Large intestine (tissue), 3 donors: ENCODE measurements at regions not wholly inside any gene's neighbourhood (a gene's known extent, or its start where the extent isn't known, plus 50 kb on each side); places are given as distances from the start of the nearest gene placed in this dataset.

Experiments
- DNase-seq, 2 donors: peaks; one replicate each; pipeline versions ENCODE4 v3.0.0 to v3.0.0-alpha.2; 2013
- H3K27ac ChIP-seq: one replicate; pipeline ENCODE4 v1.5.1; 2013; ENCODE audit warnings: low read length
- H3K27me3 ChIP-seq: 2 replicates; pipeline ENCODE4 v1.6.1; 2013; ENCODE audit warnings: low read length; ENCODE audit not compliant: control insufficient read depth, insufficient read depth
- H3K36me3 ChIP-seq: 2 replicates; pipeline ENCODE4 v1.6.1; 2013; ENCODE audit warnings: low read length; ENCODE audit not compliant: control insufficient read depth, insufficient read depth
- H3K4me1 ChIP-seq: one replicate; pipeline ENCODE4 v1.6.1; 2013; ENCODE audit warnings: low read length; ENCODE audit not compliant: control insufficient read depth, insufficient read depth
- H3K4me3 ChIP-seq: one replicate; pipeline ENCODE4 v1.5.1; 2013; ENCODE audit warnings: low read length
- H3K9me3 ChIP-seq: one replicate; pipeline ENCODE4 v1.6.1; 2013; ENCODE audit warnings: mild to moderate bottlenecking, low read depth, low read length, moderate library complexity; ENCODE audit not compliant: control insufficient read depth
- WGBS: methylation state at CpG from one replicate; pipeline ENCODE4 v1.1.5; 2013; ENCODE audit warnings: low lambda C conversion rate; ENCODE audit not compliant: insufficient coverage; 5-methylcytosine and 5-hydroxymethylcytosine counted together

GRCh38 chr19:28042516-28042915 lies 1170.4 kb downstream of the UQCRFS1 start:
- WGBS: 63% methylated on average over 2 of the region's 4 CpGs
- Histone ChIP-seq H3K9me3 (no peaks in the 10 kb centered on the region), H3K4me1 (no peaks in the 10 kb centered on the region), H3K27ac (no peak overlapping the region), H3K4me3 (no peak overlapping the region), H3K27me3 (no peaks in the 10 kb centered on the region), H3K36me3 (no peaks in the 10 kb centered on the region)
- no peak for DNase-seq

GRCh38 chr19:28039677-28040381 lies 1173.1 kb downstream of the UQCRFS1 start:
- no peaks in the 10 kb centered on the region for H3K9me3 ChIP-seq
- H3K4me3 ChIP-seq: no peak overlapping the region
- no peaks in the 10 kb centered on the region for H3K36me3 ChIP-seq
- no peaks in the 10 kb centered on the region for H3K27me3 ChIP-seq
- H3K27ac ChIP-seq: no peak overlapping the region
- H3K4me1 ChIP-seq: no peaks in the 10 kb centered on the region
- WGBS: no CpG with 5 or more reads among the region's 4 CpGs
- no peak for DNase-seq

DNA sequence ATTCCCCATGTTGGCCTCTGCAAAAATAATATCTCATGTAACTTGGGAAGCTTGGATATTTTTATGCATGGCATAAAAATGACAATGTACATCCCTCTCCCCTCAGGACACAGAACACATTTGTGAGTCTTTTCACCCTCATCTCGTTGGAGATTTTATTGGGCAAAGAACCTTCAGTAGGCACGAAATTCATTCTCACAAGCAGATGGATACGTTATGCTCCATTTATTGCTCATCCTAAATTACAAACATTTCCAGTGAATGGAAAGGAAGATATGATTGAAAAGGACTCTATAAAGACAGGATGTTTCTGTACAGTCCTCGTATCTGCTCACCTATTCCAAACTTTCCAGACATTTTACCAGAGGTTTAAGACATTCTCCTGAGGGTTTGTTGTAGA lies 1175.8 kb downstream of the UQCRFS1 start:
- no peak for DNase-seq
- WGBS: 80% methylated on average over 1 of the region's 4 CpGs
- Histone ChIP-seq H3K27me3 (no peaks in the 10 kb centered on the region), H3K4me1 (no peaks in the 10 kb centered on the region), H3K36me3 (no peaks in the 10 kb centered on the region), H3K27ac (no peak overlapping the region), H3K9me3 (no peaks in the 10 kb centered on the region), H3K4me3 (no peak overlapping the region)

- WGBS: 88% methylated on average over 1 of the region's 1 CpG
- H3K4me1 ChIP-seq: no peaks in the 10 kb centered on the region
- DNase-seq: no peak
These were observed 1176.5 kb downstream of the UQCRFS1 start for GRCh38 chr19:28036486-28036885.

DNA sequence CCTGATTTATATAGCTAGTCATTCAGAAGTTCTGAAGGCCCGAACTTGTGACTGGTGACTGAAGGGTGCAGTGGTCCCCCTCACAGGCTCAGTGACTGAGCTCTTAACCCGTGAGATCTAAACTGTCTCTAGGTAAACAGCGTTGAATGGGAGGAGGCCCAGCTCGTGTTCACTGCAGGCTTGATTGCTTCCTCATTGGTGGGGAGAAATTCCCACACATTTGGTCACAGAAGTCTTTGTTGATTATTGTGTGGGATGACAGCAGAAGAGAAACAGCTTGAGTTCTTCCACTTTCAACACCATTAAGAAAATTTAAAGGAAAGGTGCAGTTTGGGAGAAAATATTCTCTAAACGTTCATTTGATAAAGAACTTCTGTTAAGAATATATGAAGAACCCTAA lies 1178.0 kb downstream of the UQCRFS1 start:
- H3K27ac ChIP-seq: no peak overlapping the region
- H3K4me3 ChIP-seq: no peak overlapping the region
- H3K4me1 ChIP-seq: no peaks in the 10 kb centered on the region
- WGBS: no CpG with 5 or more reads among the region's 5 CpGs
- H3K9me3 ChIP-seq: no peaks in the 10 kb centered on the region
- no peak for DNase-seq
- H3K27me3 ChIP-seq: no peaks in the 10 kb centered on the region
- no peaks in the 10 kb centered on the region for H3K36me3 ChIP-seq

More at GRCh38 chr19:28036486-28036885, 1176.5 kb downstream of the UQCRFS1 start:
- Histone ChIP-seq H3K4me3 (no peak overlapping the region), H3K27me3 (no peaks in the 10 kb centered on the region), H3K36me3 (no peaks in the 10 kb centered on the region), H3K9me3 (no peaks in the 10 kb centered on the region), H3K27ac (no peak overlapping the region)

- no peaks in the 10 kb centered on the region for H3K4me1 ChIP-seq
- H3K27me3 ChIP-seq: no peaks in the 10 kb centered on the region
- no peak overlapping the region for H3K27ac ChIP-seq
- H3K36me3 ChIP-seq: no peaks in the 10 kb centered on the region
- WGBS: 20% methylated on average over 1 of the region's 3 CpGs
- H3K4me3 ChIP-seq: no peak overlapping the region
- no peak for DNase-seq
- H3K9me3 ChIP-seq: no peaks in the 10 kb centered on the region
These were observed 1184.0 kb downstream of the UQCRFS1 start for GRCh38 chr19:28028881-28029444.

DNA sequence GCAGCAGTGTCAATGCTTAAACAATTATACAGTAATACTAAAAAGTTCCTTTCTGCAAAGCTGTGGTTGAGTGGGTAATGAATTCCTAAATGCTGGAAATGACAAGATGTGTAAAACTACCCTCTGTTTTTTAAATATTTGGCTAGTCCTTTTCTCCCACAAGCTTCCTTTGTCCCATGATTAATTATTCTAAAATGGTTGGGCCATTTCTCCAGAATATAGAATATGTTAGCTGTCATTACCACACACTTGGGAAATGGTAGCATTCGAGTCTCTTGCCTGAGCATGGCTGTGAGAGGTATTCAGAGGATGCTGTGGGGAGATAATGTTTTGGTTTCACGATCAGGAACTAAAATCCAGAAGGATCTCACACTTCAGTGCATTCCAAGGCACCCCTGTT lies 1185.8 kb downstream of the UQCRFS1 start:
- no peaks in the 10 kb centered on the region for H3K27me3 ChIP-seq
- no peak overlapping the region for H3K27ac ChIP-seq
- H3K36me3 ChIP-seq: no peaks in the 10 kb centered on the region
- H3K9me3 ChIP-seq: no peaks in the 10 kb centered on the region
- no peak overlapping the region for H3K4me3 ChIP-seq
- H3K4me1 ChIP-seq: no peaks in the 10 kb centered on the region
- no peak for DNase-seq
- no CpG with 5 or more reads among the region's 2 CpGs for WGBS

DNA sequence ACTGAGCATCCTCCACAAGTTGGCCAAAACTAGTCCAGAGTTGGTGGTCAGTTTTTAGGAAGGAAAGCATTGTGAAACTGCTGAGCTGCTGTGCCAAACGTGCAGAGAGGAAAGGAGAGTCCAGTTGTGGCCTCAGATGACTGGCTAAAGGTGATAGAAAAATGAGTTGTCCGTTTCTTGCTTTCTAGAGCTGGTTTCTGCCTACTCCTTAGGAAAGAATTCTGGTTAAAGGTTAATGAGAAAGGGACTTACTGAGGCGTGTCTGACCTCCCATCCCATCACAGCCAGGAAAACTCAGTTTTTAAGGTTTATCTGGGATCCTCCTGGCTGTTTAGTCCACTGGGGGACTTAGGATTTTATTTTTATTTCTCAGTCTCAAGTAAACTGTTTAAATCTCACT lies 1186.3 kb downstream of the UQCRFS1 start:
- no peaks in the 10 kb centered on the region for H3K9me3 ChIP-seq

GRCh38 chr19:28024920-28025319 lies 1188.0 kb downstream of the UQCRFS1 start:
- Histone ChIP-seq H3K9me3 (peaks cover 3% of the 10 kb centered on the region), H3K4me3 (no peak overlapping the region), H3K27ac (no peak overlapping the region), H3K4me1 (no peaks in the 10 kb centered on the region), H3K27me3 (no peaks in the 10 kb centered on the region), H3K36me3 (no peaks in the 10 kb centered on the region)
- no peak for DNase-seq
- 100% methylated on average over 1 of the region's 3 CpGs for WGBS

More for the DNA sequence above, 1186.3 kb downstream of the UQCRFS1 start:
- Histone ChIP-seq H3K27me3 (no peaks in the 10 kb centered on the region), H3K27ac (no peak overlapping the region), H3K36me3 (no peaks in the 10 kb centered on the region), H3K4me1 (no peaks in the 10 kb centered on the region), H3K4me3 (no peak overlapping the region)
- no CpG with 5 or more reads among the region's 3 CpGs for WGBS
- no peak for DNase-seq

DNA sequence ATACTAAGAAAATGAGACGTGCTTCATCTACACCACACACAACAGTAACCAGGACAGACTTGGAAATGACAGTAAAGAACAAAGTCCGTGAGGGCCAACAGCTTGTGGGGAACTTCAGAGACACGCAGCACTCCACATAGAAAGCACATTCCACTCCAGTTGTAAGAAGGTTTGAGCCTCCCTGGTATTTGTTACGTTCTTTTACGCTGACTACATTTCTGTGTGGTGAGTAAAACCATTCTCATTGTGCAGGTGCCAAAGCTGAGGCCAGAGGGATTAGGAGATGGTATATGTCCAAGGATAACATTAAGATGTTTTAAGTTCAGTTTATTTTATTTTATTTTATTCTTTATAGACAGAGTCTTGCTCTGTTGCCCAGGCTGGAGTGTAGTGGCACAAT lies 1189.9 kb downstream of the UQCRFS1 start:
- Histone ChIP-seq H3K9me3 (peaks cover 3% of the 10 kb centered on the region), H3K36me3 (no peaks in the 10 kb centered on the region), H3K4me1 (no peaks in the 10 kb centered on the region), H3K27ac (no peak overlapping the region), H3K4me3 (no peak overlapping the region), H3K27me3 (no peaks in the 10 kb centered on the region)
- WGBS: no CpG with 5 or more reads among the region's 5 CpGs
- no peak for DNase-seq

GRCh38 chr19:28022506-28022905 lies 1190.4 kb downstream of the UQCRFS1 start:
- Histone ChIP-seq H3K27ac (no peak overlapping the region), H3K27me3 (no peaks in the 10 kb centered on the region), H3K4me3 (no peak overlapping the region), H3K4me1 (no peaks in the 10 kb centered on the region), H3K36me3 (no peaks in the 10 kb centered on the region), H3K9me3 (peaks cover 3% of the 10 kb centered on the region)
- DNase-seq: no peak
- 100% methylated on average over 1 of the region's 7 CpGs for WGBS
